ENCODE measurements at regions not wholly inside any gene's neighbourhood (a gene's known extent, or its start where the extent isn't known, plus 50 kb on each side); places are given as distances from the start of the nearest gene placed in this dataset.

- TF ChIP-seq POLR2A (IDR thresholded peaks at IDR 0.05): no peak
- TF ChIP-seq CTCF (IDR thresholded peaks at IDR 0.05): no peak
These were observed 58.3 kb upstream of the MRI1 start for GRCh38 chr19:13705928-13706447.

Measured in thyroid gland (tissue), 4 donors.